Neural progenitor cell (in vitro differentiated cells): ENCODE measurements at regions not wholly inside any gene's neighbourhood (a gene's known extent, or its start where the extent isn't known, plus 50 kb on each side); places are given as distances from the start of the nearest gene placed in this dataset.

Experiments
- DNase-seq: peaks from one replicate; pipeline ENCODE4 v3.0.0-alpha.2; 2016; ENCODE audit warnings: low spot score
- H2AFZ ChIP-seq: fragments of 200-600 bp; sonication (generic); replicated peaks from 2 replicates; pipeline ENCODE4 v1.6.1; 2016; ENCODE audit warnings: antibody characterized with exemption
- H3F3A ChIP-seq: fragments of 200-600 bp; sonication (generic); 2 replicates; pipeline ENCODE4 v1.6.1; 2016; ENCODE audit warnings: antibody characterized with exemption, low read depth
- H3K27ac ChIP-seq: fragments of 200-600 bp; sonication (generic); 2 replicates; pipeline ENCODE4 v1.5.1; 2016; ENCODE audit warnings: mild to moderate bottlenecking
- H3K27me3 ChIP-seq: fragments of 200-600 bp; sonication (generic); 2 replicates; pipeline ENCODE4 v1.6.1; 2016; ENCODE audit warnings: mild to moderate bottlenecking, moderate library complexity
- H3K36me3 ChIP-seq: fragments of 200-600 bp; sonication (generic); 2 replicates; pipeline ENCODE4 v1.5.1; 2016
- H3K4me1 ChIP-seq: fragments of 200-600 bp; sonication (generic); 2 replicates; pipeline ENCODE4 v1.6.1; 2016; ENCODE audit warnings: mixed run types
- H3K4me2 ChIP-seq: fragments of 200-600 bp; sonication (generic); 2 replicates; pipeline ENCODE4 v1.6.1; 2016
- H3K4me3 ChIP-seq: fragments of 200-600 bp; sonication (generic); 2 replicates; pipeline ENCODE4 v1.5.1; 2016
- H3K79me2 ChIP-seq: fragments of 200-600 bp; sonication (generic); 2 replicates; pipeline ENCODE4 v1.6.1; 2016; ENCODE audit warnings: low read depth
- H3K9ac ChIP-seq: fragments of 200-600 bp; sonication (generic); 2 replicates; pipeline ENCODE4 v1.6.1; 2016
- H3K9me3 ChIP-seq: fragments of 200-600 bp; sonication (generic); 2 replicates; pipeline ENCODE4 v1.5.1; 2016; ENCODE audit warnings: low read depth
- H4K20me1 ChIP-seq: fragments of 200-600 bp; sonication (generic); 2 replicates; pipeline ENCODE4 v1.6.1; 2016; ENCODE audit warnings: low read depth
- H3K27ac Mint-ChIP-seq: 3 replicates; pipeline ENCODE4 v1.8.0; 2021; ENCODE audit warnings: mixed read lengths
- H3K27me3 Mint-ChIP-seq: 2 replicates; pipeline ENCODE4 v1.8.0; 2022; ENCODE audit warnings: low read depth, mild to moderate bottlenecking, inconsistent platforms, moderate library complexity, mixed read lengths; ENCODE audit not compliant: insufficient read depth
- H3K36me3 Mint-ChIP-seq: 3 replicates; pipeline ENCODE4 v1.8.0; 2021; ENCODE audit warnings: mixed read lengths
- H3K4me1 Mint-ChIP-seq: 3 replicates; pipeline ENCODE4 v1.8.0; 2021; ENCODE audit warnings: mixed read lengths
- H3K4me3 Mint-ChIP-seq: 3 replicates; pipeline ENCODE4 v1.8.0; 2021; ENCODE audit warnings: mild to moderate bottlenecking, moderate library complexity, mixed read lengths
- H3K9me3 Mint-ChIP-seq: 3 replicates; pipeline ENCODE4 v1.8.0; 2020; ENCODE audit warnings: mixed read lengths
- EZH2 ChIP-seq: fragments of 200-600 bp; sonication (generic); IDR thresholded peaks from 2 replicates; pipeline ENCODE4 v1.6.1; 2017; ENCODE audit warnings: antibody characterized with exemption, mild to moderate bottlenecking, moderate library complexity
- EZH2phosphoT487 ChIP-seq: fragments of 200-600 bp; sonication (generic); IDR thresholded peaks from 2 replicates; pipeline ENCODE4 v1.6.1; 2017; ENCODE audit warnings: antibody characterized with exemption
- TF ChIP-seq, protein P1 (sequence below): fragments of 200-600 bp; sonication (generic); IDR thresholded peaks from 2 replicates; pipeline ENCODE4 v1.5.1; 2017; ENCODE audit warnings: antibody characterized with exemption, mild to moderate bottlenecking

DNA sequence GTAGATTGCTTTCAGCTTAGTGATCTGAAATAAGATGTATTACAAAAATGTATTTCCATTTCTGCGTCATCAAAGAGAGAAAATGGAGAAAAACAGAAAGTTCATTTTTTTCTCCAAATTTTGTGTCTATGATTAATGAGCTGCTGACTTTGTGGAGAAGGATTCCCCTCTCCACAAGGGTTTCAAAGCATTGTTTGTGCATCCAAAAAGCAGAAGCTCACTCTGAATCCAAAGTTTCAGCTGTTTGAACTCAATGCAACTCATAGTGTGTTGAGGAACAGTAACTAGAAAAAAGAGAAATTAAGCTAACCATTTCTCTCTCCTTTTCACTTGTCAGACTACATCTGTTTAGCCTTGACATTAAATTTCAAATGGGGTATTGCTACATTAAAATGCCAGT is 62.9 kb upstream of the SLC7A11 start:
- H3K4me1 Mint-ChIP-seq, result peaks cover 27% of the 10 kb centered on the region
- no peak for DNase-seq
- H3K4me3 Mint-ChIP-seq, result no peak overlapping the region
- H3K27ac ChIP-seq, result no peak overlapping the region
- H3K9me3 ChIP-seq, result no peaks in the 10 kb centered on the region
- TF ChIP-seq EZH2, result no peak
- TF ChIP-seq EZH2phosphoT487, result no peak
- TF ChIP-seq, protein P1, sequence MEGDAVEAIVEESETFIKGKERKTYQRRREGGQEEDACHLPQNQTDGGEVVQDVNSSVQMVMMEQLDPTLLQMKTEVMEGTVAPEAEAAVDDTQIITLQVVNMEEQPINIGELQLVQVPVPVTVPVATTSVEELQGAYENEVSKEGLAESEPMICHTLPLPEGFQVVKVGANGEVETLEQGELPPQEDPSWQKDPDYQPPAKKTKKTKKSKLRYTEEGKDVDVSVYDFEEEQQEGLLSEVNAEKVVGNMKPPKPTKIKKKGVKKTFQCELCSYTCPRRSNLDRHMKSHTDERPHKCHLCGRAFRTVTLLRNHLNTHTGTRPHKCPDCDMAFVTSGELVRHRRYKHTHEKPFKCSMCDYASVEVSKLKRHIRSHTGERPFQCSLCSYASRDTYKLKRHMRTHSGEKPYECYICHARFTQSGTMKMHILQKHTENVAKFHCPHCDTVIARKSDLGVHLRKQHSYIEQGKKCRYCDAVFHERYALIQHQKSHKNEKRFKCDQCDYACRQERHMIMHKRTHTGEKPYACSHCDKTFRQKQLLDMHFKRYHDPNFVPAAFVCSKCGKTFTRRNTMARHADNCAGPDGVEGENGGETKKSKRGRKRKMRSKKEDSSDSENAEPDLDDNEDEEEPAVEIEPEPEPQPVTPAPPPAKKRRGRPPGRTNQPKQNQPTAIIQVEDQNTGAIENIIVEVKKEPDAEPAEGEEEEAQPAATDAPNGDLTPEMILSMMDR, result no peak
- peaks cover 2% of the 10 kb centered on the region for H3K9me3 Mint-ChIP-seq
- no peaks in the 10 kb centered on the region for H3K4me1 ChIP-seq
- H3K27ac Mint-ChIP-seq, result no peak overlapping the region
- no peaks in the 10 kb centered on the region for H3K79me2 ChIP-seq
- H3K9ac ChIP-seq, result no peak overlapping the region
- no peak overlapping the region for H3K4me3 ChIP-seq
- H3K36me3 ChIP-seq, result no peaks in the 10 kb centered on the region
- peaks cover 4% of the 10 kb centered on the region for H3K27me3 Mint-ChIP-seq
- H3F3A ChIP-seq, result no peaks in the 10 kb centered on the region
- no peaks in the 10 kb centered on the region for H4K20me1 ChIP-seq
- H2AFZ ChIP-seq, result no peak overlapping the region
- H3K4me2 ChIP-seq, result no peak overlapping the region
- H3K36me3 Mint-ChIP-seq, result no peaks in the 10 kb centered on the region
- H3K27me3 ChIP-seq, result no peaks in the 10 kb centered on the region

- Mint-ChIP-seq H3K27me3 (peaks cover 2% of the 10 kb centered on the region), H3K9me3 (no peaks in the 10 kb centered on the region), H3K27ac (no peak overlapping the region), H3K4me3 (no peak overlapping the region), H3K4me1 (peaks cover 14% of the 10 kb centered on the region), H3K36me3 (no peaks in the 10 kb centered on the region)
- Histone ChIP-seq H3K9me3 (no peaks in the 10 kb centered on the region), H3F3A (no peaks in the 10 kb centered on the region), H3K36me3 (no peaks in the 10 kb centered on the region), H3K4me2 (no peak overlapping the region), H3K79me2 (no peaks in the 10 kb centered on the region), H3K4me1 (no peaks in the 10 kb centered on the region), H3K27ac (no peak overlapping the region), H2AFZ (no peak overlapping the region), H3K4me3 (no peak overlapping the region), H4K20me1 (no peaks in the 10 kb centered on the region), H3K9ac (no peak overlapping the region), H3K27me3 (no peaks in the 10 kb centered on the region)
- TF ChIP-seq EZH2phosphoT487 (no peak), EZH2 (no peak)
- TF ChIP-seq, protein P1, result no peak
- DNase-seq, result no peak
Measured at GRCh38 chr4:138301536-138301935, 59.4 kb upstream of the SLC7A11 start.

GRCh38 chr4:138300616-138301015 is 58.5 kb upstream of the SLC7A11 start:
- Mint-ChIP-seq H3K27ac (no peak overlapping the region), H3K4me3 (no peak overlapping the region), H3K9me3 (no peaks in the 10 kb centered on the region), H3K27me3 (peaks cover 2% of the 10 kb centered on the region), H3K4me1 (peaks cover 14% of the 10 kb centered on the region), H3K36me3 (no peaks in the 10 kb centered on the region)
- no peaks in the 10 kb centered on the region for H3K36me3 ChIP-seq
- no peak overlapping the region for H3K4me3 ChIP-seq
- H3K27ac ChIP-seq, result no peak overlapping the region
- no peaks in the 10 kb centered on the region for H3F3A ChIP-seq
- H3K4me2 ChIP-seq, result no peak overlapping the region
- TF ChIP-seq EZH2phosphoT487 (no peak), EZH2 (no peak)
- TF ChIP-seq, protein P1, result no peak
- H3K79me2 ChIP-seq, result no peaks in the 10 kb centered on the region
- no peaks in the 10 kb centered on the region for H3K27me3 ChIP-seq
- no peak overlapping the region for H2AFZ ChIP-seq
- peaks cover 4% of the 10 kb centered on the region for H3K4me1 ChIP-seq
- H3K9ac ChIP-seq, result no peak overlapping the region
- no peaks in the 10 kb centered on the region for H3K9me3 ChIP-seq
- H4K20me1 ChIP-seq, result no peaks in the 10 kb centered on the region
- no peak for DNase-seq
